H1 (cell line): ENCODE measurements at regions not wholly inside any gene's neighbourhood (a gene's known extent, or its start where the extent isn't known, plus 50 kb on each side); places are given as distances from the start of the nearest gene placed in this dataset.

Experiments used
- CHD7 ChIP-seq: fragments of 300-600 bp; sonication (generic); IDR thresholded peaks from 2 replicates; pipeline ENCODE4 v1.7.1; 2012; ENCODE audit warnings: low read length, moderate library complexity, mild to moderate bottlenecking, inconsistent platforms; ENCODE audit not compliant: insufficient replicate concordance

GRCh38 chr16:87245511-87245910 is 71.7 kb downstream of the C16orf95 start (continued):
- TF ChIP-seq CHD7: no peak
